Neural cell (in vitro differentiated cells): ENCODE measurements at regions not wholly inside any gene's neighbourhood (a gene's known extent, or its start where the extent isn't known, plus 50 kb on each side); places are given as distances from the start of the nearest gene placed in this dataset.

Source experiments
- H2AFZ ChIP-seq: fragments of 200-600, 300-800 bp; sonication (generic), shearing (Covaris generic); 2 replicates; pipeline ENCODE4 v1.6.0; 2014; ENCODE audit warnings: low read depth, mild to moderate bottlenecking, antibody characterized with exemption, low read length, moderate library complexity
- H3F3A ChIP-seq: fragments of 200-600 bp; shearing (Covaris generic); 2 replicates; pipeline ENCODE4 v1.6.1; 2016; ENCODE audit warnings: mild to moderate bottlenecking, moderate library complexity, mixed read lengths, antibody characterized with exemption, low read length; ENCODE audit not compliant: insufficient read depth, poor library complexity, severe bottlenecking
- H3K27ac ChIP-seq: fragments of 200-600, 300-800 bp; sonication (generic), shearing (Covaris generic); 2 replicates; pipeline ENCODE4 v1.5.1; 2014; ENCODE audit warnings: mild to moderate bottlenecking, low read length, moderate library complexity
- H3K27me3 ChIP-seq: fragments of 300-800, 200-600 bp; sonication (generic), shearing (Covaris generic); 2 replicates; pipeline ENCODE4 v1.6.0; 2014; ENCODE audit warnings: mild to moderate bottlenecking, low read depth, low read length, moderate library complexity; ENCODE audit not compliant: insufficient read depth
- H3K36me3 ChIP-seq: fragments of 300-800, 200-600 bp; sonication (generic), shearing (Covaris generic); 2 replicates; pipeline ENCODE4 v1.5.1; 2014; ENCODE audit warnings: mild to moderate bottlenecking, antibody characterized with exemption, low read length, moderate library complexity; ENCODE audit not compliant: insufficient read depth
- H3K4me2 ChIP-seq: fragments of 300-800, 200-600 bp; sonication (generic), shearing (Covaris generic); 2 replicates; pipeline ENCODE4 v1.6.0; 2014; ENCODE audit warnings: mild to moderate bottlenecking, low read length
- H3K4me3 ChIP-seq: fragments of 300-800, 200-600 bp; sonication (generic), shearing (Covaris generic); 2 replicates; pipeline ENCODE4 v1.5.1; 2014; ENCODE audit warnings: mild to moderate bottlenecking, low read length, moderate library complexity
- H3K79me2 ChIP-seq: fragments of 200-600 bp; shearing (Covaris generic); replicated peaks from 2 replicates; pipeline ENCODE4 v1.6.0; 2014; ENCODE audit warnings: mild to moderate bottlenecking, low read length, moderate library complexity; ENCODE audit not compliant: insufficient read depth
- H3K9ac ChIP-seq: fragments of 300-800, 200-600 bp; sonication (generic), shearing (Covaris generic); 2 replicates; pipeline ENCODE4 v1.6.1; 2016; ENCODE audit warnings: mild to moderate bottlenecking, low read length, mixed read lengths
- H3K9me2 ChIP-seq: fragments of 200-600 bp; shearing (Covaris generic); 2 replicates; pipeline ENCODE4 v1.6.1; 2016; ENCODE audit warnings: mild to moderate bottlenecking, low read length, mixed read lengths; ENCODE audit not compliant: insufficient read depth
- H3K9me3 ChIP-seq: fragments of 200-600, 300-800 bp; sonication (generic), shearing (Covaris generic); 2 replicates; pipeline ENCODE4 v1.6.1; 2016; ENCODE audit warnings: mild to moderate bottlenecking, mixed run types, low read length, moderate library complexity, mixed read lengths
- H4K20me1 ChIP-seq: fragments of 200-600 bp; shearing (Covaris generic); 2 replicates; pipeline ENCODE4 v1.6.1; 2016; ENCODE audit warnings: mild to moderate bottlenecking, mixed run types; ENCODE audit not compliant: insufficient read depth
- CTCF ChIP-seq: fragments of 450-650 bp; IDR thresholded peaks from 2 replicates; pipeline ENCODE4 v1.5.1; 2014; ENCODE audit warnings: antibody characterized with exemption, mild to moderate bottlenecking, moderate library complexity; ENCODE audit not compliant: poor library complexity, severe bottlenecking
- EP300 ChIP-seq: fragments of 450-650 bp; conservative IDR thresholded peaks from 2 replicates; pipeline ENCODE4 v1.6.1; 2014; ENCODE audit warnings: antibody characterized with exemption, mild to moderate bottlenecking, moderate library complexity; ENCODE audit not compliant: poor library complexity, severe bottlenecking
- EZH2 ChIP-seq: fragments of 200-600, 300-800 bp; shearing (Covaris generic), sonication (generic); IDR thresholded peaks from 2 replicates; pipeline ENCODE4 v1.6.1; 2014; ENCODE audit warnings: antibody characterized with exemption, low read length, borderline replicate concordance, mild to moderate bottlenecking; ENCODE audit not compliant: insufficient read depth, poor library complexity, severe bottlenecking
- MXI1 ChIP-seq: fragments of 450-650 bp; conservative IDR thresholded peaks from 2 replicates; pipeline ENCODE4 v1.6.1; 2014; ENCODE audit warnings: antibody characterized with exemption, mild to moderate bottlenecking; ENCODE audit not compliant: poor library complexity, severe bottlenecking
- POLR2AphosphoS5 ChIP-seq: IDR thresholded peaks from 2 replicates; pipeline ENCODE4 v1.6.1; 2012
- RAD21 ChIP-seq: fragments of 450-650 bp; conservative IDR thresholded peaks from 2 replicates; pipeline ENCODE4 v1.6.1; 2014; ENCODE audit warnings: antibody characterized with exemption, mild to moderate bottlenecking, moderate library complexity
- SMC3 ChIP-seq: fragments of 450-650 bp; conservative IDR thresholded peaks from 2 replicates; pipeline ENCODE4 v1.6.1; 2014; ENCODE audit warnings: antibody characterized with exemption, mild to moderate bottlenecking, moderate library complexity; ENCODE audit not compliant: poor library complexity
- TAF1 ChIP-seq: IDR thresholded peaks from 2 replicates; pipeline ENCODE4 v1.6.1; 2012; ENCODE audit warnings: low read depth
- TF ChIP-seq, protein P1 (sequence below): IDR thresholded peaks from 2 replicates; pipeline ENCODE4 v1.6.1; 2012; ENCODE audit warnings: borderline replicate concordance

DNA sequence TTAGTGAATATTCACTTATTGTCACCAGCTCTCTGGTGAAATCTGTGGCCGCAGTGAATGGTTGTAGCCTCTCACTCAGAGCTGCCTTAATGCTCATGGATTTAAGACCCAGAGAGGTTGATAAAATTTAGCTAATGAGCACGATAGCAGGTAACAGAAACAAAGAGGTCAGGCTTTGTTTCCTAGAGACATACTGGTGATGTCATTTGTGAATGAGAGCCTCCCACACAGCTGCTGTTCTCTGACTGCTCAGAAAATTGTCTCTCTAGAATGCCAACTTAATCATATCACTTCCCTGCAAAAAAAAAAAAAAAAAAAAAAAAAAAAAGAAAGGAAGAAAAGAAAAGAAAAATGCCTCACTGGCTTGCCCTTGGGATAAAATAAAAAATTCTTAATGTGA is 411.7 kb upstream of the MYT1L start:
- no peak overlapping the region for H3K4me2 ChIP-seq
- H3K36me3 ChIP-seq = no peaks in the 10 kb centered on the region
- no peak overlapping the region for H3K4me3 ChIP-seq
- H3K79me2 ChIP-seq = no peaks in the 10 kb centered on the region
- no peaks in the 10 kb centered on the region for H3K27me3 ChIP-seq
- no peaks in the 10 kb centered on the region for H3K9me2 ChIP-seq
- TF ChIP-seq TAF1 (no peak), RAD21 (no peak), MXI1 (no peak), CTCF (no peak), SMC3 (no peak), EP300 (no peak), EZH2 (no peak), POLR2AphosphoS5 (no peak)
- TF ChIP-seq, protein P1, sequence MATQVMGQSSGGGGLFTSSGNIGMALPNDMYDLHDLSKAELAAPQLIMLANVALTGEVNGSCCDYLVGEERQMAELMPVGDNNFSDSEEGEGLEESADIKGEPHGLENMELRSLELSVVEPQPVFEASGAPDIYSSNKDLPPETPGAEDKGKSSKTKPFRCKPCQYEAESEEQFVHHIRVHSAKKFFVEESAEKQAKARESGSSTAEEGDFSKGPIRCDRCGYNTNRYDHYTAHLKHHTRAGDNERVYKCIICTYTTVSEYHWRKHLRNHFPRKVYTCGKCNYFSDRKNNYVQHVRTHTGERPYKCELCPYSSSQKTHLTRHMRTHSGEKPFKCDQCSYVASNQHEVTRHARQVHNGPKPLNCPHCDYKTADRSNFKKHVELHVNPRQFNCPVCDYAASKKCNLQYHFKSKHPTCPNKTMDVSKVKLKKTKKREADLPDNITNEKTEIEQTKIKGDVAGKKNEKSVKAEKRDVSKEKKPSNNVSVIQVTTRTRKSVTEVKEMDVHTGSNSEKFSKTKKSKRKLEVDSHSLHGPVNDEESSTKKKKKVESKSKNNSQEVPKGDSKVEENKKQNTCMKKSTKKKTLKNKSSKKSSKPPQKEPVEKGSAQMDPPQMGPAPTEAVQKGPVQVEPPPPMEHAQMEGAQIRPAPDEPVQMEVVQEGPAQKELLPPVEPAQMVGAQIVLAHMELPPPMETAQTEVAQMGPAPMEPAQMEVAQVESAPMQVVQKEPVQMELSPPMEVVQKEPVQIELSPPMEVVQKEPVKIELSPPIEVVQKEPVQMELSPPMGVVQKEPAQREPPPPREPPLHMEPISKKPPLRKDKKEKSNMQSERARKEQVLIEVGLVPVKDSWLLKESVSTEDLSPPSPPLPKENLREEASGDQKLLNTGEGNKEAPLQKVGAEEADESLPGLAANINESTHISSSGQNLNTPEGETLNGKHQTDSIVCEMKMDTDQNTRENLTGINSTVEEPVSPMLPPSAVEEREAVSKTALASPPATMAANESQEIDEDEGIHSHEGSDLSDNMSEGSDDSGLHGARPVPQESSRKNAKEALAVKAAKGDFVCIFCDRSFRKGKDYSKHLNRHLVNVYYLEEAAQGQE = no peak
- H3F3A ChIP-seq = no peaks in the 10 kb centered on the region
- no peaks in the 10 kb centered on the region for H3K9me3 ChIP-seq
- H4K20me1 ChIP-seq = no peaks in the 10 kb centered on the region
- H3K9ac ChIP-seq = peak overlapping the region; percentile 32
- peak overlapping the region; percentile 35 for H3K27ac ChIP-seq
- peak overlapping the region; percentile 24 for H2AFZ ChIP-seq

DNA sequence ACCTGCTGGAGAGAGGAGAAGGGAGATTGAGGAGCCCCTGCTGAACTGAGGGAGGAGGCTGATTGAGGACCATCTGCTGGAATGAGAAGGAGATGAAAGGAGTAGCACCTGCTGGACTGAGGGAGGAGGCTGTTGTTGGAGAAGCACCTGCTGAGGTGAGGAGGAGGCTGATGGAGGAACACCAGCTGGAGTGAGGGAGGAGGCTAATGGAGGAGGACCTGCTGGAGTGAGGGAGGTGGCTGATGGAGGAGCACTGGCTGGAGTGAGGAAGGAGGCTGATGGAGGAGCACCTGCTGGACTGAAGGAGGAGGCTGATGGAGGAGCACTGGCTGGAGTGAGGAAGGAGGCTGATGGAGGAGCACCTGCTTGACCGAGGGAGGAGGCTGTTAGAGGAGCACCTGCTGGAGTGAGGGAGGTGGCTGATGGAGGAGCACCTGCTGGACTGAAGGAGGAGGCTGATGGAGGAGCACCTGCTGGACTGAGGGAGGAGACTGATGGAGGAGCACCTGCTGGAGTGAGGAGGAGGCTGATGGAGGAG is 409.2 kb upstream of the MYT1L start:
- peak overlapping the region; percentile 59 for H3K27ac ChIP-seq
- H3K9me2 ChIP-seq = no peaks in the 10 kb centered on the region
- H3K4me2 ChIP-seq = no peak overlapping the region
- H3K9ac ChIP-seq = no peak overlapping the region
- no peaks in the 10 kb centered on the region for H3K36me3 ChIP-seq
- H4K20me1 ChIP-seq = no peaks in the 10 kb centered on the region
- H3F3A ChIP-seq = no peaks in the 10 kb centered on the region
- H3K79me2 ChIP-seq = no peaks in the 10 kb centered on the region
- H3K27me3 ChIP-seq = no peaks in the 10 kb centered on the region
- no peaks in the 10 kb centered on the region for H3K9me3 ChIP-seq
- TF ChIP-seq SMC3 (no peak), MXI1 (no peak), TAF1 (no peak), EZH2 (no peak), CTCF (no peak), RAD21 (no peak), POLR2AphosphoS5 (no peak), EP300 (no peak)
- TF ChIP-seq, protein P1 = no peak
- H3K4me3 ChIP-seq = no peak overlapping the region
- no peak overlapping the region for H2AFZ ChIP-seq
